ENCODE measurements at regions not wholly inside any gene's neighbourhood (a gene's known extent, or its start where the extent isn't known, plus 50 kb on each side); places are given as distances from the start of the nearest gene placed in this dataset.

DNA sequence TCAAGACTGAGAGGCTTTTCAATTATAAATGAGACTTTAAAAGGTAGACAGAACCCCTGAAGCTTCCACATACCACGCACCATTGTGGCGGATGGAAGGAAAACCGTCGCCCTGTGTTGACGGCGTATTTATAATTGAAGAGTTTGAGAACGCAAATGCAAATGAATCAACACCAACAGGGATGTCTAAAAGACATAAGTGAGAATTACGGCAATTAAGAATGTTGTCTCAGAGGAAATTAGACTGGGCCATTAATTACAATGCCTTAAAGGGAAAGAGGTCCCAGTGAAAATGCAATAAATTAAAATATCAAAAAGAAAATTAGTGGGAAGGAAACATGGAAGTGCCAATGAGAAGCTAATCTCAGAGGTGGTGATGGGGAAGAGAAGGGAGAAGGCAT is 148.5 kb upstream of the XYLT1 start:
- POLR2A ChIA-PET, result no interaction called here
- no peak overlapping the region for H3K27ac ChIP-seq (ENCODE audit: extremely low read depth, low read depth, low read length)
- no peak overlapping the region for H3K4me3 ChIP-seq (ENCODE audit: low read depth, low read length)
- no peaks in the 10 kb centered on the region for H3K36me3 ChIP-seq (ENCODE audit: control insufficient read depth in 2 of 2, insufficient read depth in 1 of 2, low read length in 2 of 2)
- TF ChIP-seq ZBTB48 (tag by site-specific recombination; IDR thresholded peaks at IDR 0.05) (no peak), HOXC10 (CRISPR knock-in tag; IDR thresholded peaks at IDR 0.05) (no peak), ZNF692 (tag by site-specific recombination; IDR thresholded peaks at IDR 0.05) (no peak)
- CTCF ChIA-PET, result interaction anchor here (1.0 kb wide), 1 partner anchor 9 kb away, joined by 3 read pairs; no protein-coding TSS in a partner anchor
- H3K9me3 ChIP-seq (ENCODE audit: control insufficient read depth, insufficient read depth, low read depth, low read length), result no peaks in the 10 kb centered on the region
- no peaks in the 10 kb centered on the region for H3K4me1 ChIP-seq (ENCODE audit: control insufficient read depth, insufficient read depth, low read length)

GRCh38 chr16:17617021-17617552 is 146.3 kb upstream of the XYLT1 start:
- POLR2A ChIA-PET, result no interaction called here
- CTCF ChIA-PET, result no interaction called here

More at GRCh38 chr16:17617021-17617552, 146.3 kb upstream of the XYLT1 start:
- Histone ChIP-seq H3K27ac (ENCODE audit: extremely low read depth, low read depth, low read length) (no peak overlapping the region), H3K36me3 (ENCODE audit: control insufficient read depth in 2 of 2, insufficient read depth in 1 of 2, low read length in 2 of 2) (no peaks in the 10 kb centered on the region), H3K9me3 (ENCODE audit: control insufficient read depth, insufficient read depth, low read depth, low read length) (no peaks in the 10 kb centered on the region), H3K4me1 (ENCODE audit: control insufficient read depth, insufficient read depth, low read length) (no peaks in the 10 kb centered on the region), H3K4me3 (ENCODE audit: low read depth, low read length) (no peak overlapping the region)
- TF ChIP-seq ZEB2 (tag by site-specific recombination; IDR thresholded peaks at IDR 0.05) (no peak), ZSCAN30 (tag by site-specific recombination; IDR thresholded peaks at IDR 0.05) (no peak), ZBTB48 (tag by site-specific recombination; IDR thresholded peaks at IDR 0.05) (no peak), ZNF214 (tag by site-specific recombination; IDR thresholded peaks at IDR 0.05; ENCODE audit: borderline replicate concordance) (no peak), ZNF843 (tag by site-specific recombination; IDR thresholded peaks at IDR 0.05) (no peak), ATF2 (tag by site-specific recombination; IDR thresholded peaks at IDR 0.05; ENCODE audit: low read depth) (no peak), ZNF324 (tag by site-specific recombination; IDR thresholded peaks at IDR 0.05) (no peak), HOXA7 (CRISPR knock-in tag; IDR thresholded peaks at IDR 0.05; ENCODE audit: borderline replicate concordance) (no peak), ZNF610 (tag by site-specific recombination; IDR thresholded peaks at IDR 0.05; ENCODE audit: borderline replicate concordance) (no peak), ZNF175 (tag by site-specific recombination; IDR thresholded peaks at IDR 0.05) (no peak), ZBTB6 (tag by site-specific recombination; IDR thresholded peaks at IDR 0.05) (no peak), ZFHX2 (tag by site-specific recombination; conservative IDR thresholded peaks at IDR 0.05) (no peak), KLF17 (tag by site-specific recombination; IDR thresholded peaks at IDR 0.05) (no peak), ZNF639 (tag by site-specific recombination; IDR thresholded peaks at IDR 0.05) (no peak), ZFP41 (tag by site-specific recombination; IDR thresholded peaks at IDR 0.05; ENCODE audit: borderline replicate concordance) (no peak), ZNF747 (tag by site-specific recombination; IDR thresholded peaks at IDR 0.05) (no peak), KLF10 (tag by site-specific recombination; IDR thresholded peaks at IDR 0.05) (no peak)
- TF ChIP-seq, protein P1, sequence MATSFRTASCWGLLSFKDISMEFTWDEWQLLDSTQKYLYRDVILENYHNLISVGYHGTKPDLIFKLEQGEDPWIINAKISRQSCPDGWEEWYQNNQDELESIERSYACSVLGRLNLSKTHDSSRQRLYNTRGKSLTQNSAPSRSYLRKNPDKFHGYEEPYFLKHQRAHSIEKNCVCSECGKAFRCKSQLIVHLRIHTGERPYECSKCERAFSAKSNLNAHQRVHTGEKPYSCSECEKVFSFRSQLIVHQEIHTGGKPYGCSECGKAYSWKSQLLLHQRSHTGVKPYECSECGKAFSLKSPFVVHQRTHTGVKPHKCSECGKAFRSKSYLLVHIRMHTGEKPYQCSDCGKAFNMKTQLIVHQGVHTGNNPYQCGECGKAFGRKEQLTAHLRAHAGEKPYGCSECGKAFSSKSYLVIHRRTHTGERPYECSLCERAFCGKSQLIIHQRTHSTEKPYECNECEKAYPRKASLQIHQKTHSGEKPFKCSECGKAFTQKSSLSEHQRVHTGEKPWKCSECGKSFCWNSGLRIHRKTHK (tag by site-specific recombination; IDR thresholded peaks at IDR 0.05), result no peak
- TF ChIP-seq, protein P2, sequence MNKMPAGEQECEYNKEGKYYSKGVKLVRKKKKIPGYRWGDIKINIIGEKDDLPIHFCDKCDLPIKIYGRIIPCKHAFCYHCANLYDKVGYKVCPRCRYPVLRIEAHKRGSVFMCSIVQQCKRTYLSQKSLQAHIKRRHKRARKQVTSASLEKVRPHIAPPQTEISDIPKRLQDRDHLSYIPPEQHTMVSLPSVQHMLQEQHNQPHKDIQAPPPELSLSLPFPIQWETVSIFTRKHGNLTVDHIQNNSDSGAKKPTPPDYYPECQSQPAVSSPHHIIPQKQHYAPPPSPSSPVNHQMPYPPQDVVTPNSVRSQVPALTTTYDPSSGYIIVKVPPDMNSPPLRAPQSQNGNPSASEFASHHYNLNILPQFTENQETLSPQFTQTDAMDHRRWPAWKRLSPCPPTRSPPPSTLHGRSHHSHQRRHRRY (tag by site-specific recombination; IDR thresholded peaks at IDR 0.05), result no peak
